DMS53 treated with DMSO at 0.1 percent for 48 hours (cell line): ENCODE measurements at regions not wholly inside any gene's neighbourhood (a gene's known extent, or its start where the extent isn't known, plus 50 kb on each side); places are given as distances from the start of the nearest gene placed in this dataset.

ENCODE experiments used
- DNase-seq: peaks from one replicate; lab custom pipeline; 2025; ENCODE audit not compliant: unreplicated experiment; lab: John Stamatoyannopoulos, UW

GRCh38 chr3:126267169-126267975, 87.0 kb upstream of the ALDH1L1 start:
- peak; percentile 45 for DNase-seq

- DNase-seq, result no peak
These were observed 86.4 kb upstream of the ALDH1L1 start for GRCh38 chr3:126266850-126267168.

- no peak for DNase-seq
These were observed 86.0 kb upstream of the ALDH1L1 start for GRCh38 chr3:126266291-126266840.

- DNase-seq, result no peak
These were observed 84.6 kb upstream of the ALDH1L1 start for GRCh38 chr3:126264952-126265351.

GRCh38 chr3:126264381-126264780, 84.0 kb upstream of the ALDH1L1 start:
- DNase-seq, result no peak

GRCh38 chr3:126263971-126264370, 83.6 kb upstream of the ALDH1L1 start:
- no peak for DNase-seq

- no peak for DNase-seq
These were observed 83.2 kb upstream of the ALDH1L1 start for GRCh38 chr3:126263539-126263938.

GRCh38 chr3:126262227-126262626, 81.8 kb upstream of the ALDH1L1 start:
- DNase-seq, result no peak

- no peak for DNase-seq
These were observed 80.7 kb upstream of the ALDH1L1 start for GRCh38 chr3:126261037-126261436.

GRCh38 chr3:126259411-126260391, 79.3 kb upstream of the ALDH1L1 start:
- peak; percentile 63 for DNase-seq

- no peak for DNase-seq
These were observed 78.3 kb upstream of the ALDH1L1 start for GRCh38 chr3:126258670-126259069.

- DNase-seq, result no peak
These were observed 77.6 kb upstream of the ALDH1L1 start for GRCh38 chr3:126257984-126258383.

GRCh38 chr3:126257174-126257573, 76.8 kb upstream of the ALDH1L1 start:
- DNase-seq, result no peak

- no peak for DNase-seq
These were observed 75.9 kb upstream of the ALDH1L1 start for GRCh38 chr3:126256251-126256650.

- no peak for DNase-seq
These were observed 72.7 kb upstream of the ALDH1L1 start for GRCh38 chr3:126253072-126253471.

GRCh38 chr3:126252373-126252772, 72.0 kb upstream of the ALDH1L1 start:
- no peak for DNase-seq

GRCh38 chr3:126245811-126246727, 65.7 kb upstream of the ALDH1L1 start:
- DNase-seq, result peak; percentile 15
